GM19455 (cell line): ENCODE measurements at regions not wholly inside any gene's neighbourhood (a gene's known extent, or its start where the extent isn't known, plus 50 kb on each side); places are given as distances from the start of the nearest gene placed in this dataset.
"Not testable (repeated sequence)": the region's sequence is repeated elsewhere in the genome, so short reads cannot be mapped to it uniquely, and the experiment has no call there.

Experiments
- ATAC-seq: cut with Tn5 transposase; IDR thresholded peaks from one replicate; pipeline ENCODE4 v1.9.1; 2021; ENCODE audit not compliant: unreplicated experiment

DNA sequence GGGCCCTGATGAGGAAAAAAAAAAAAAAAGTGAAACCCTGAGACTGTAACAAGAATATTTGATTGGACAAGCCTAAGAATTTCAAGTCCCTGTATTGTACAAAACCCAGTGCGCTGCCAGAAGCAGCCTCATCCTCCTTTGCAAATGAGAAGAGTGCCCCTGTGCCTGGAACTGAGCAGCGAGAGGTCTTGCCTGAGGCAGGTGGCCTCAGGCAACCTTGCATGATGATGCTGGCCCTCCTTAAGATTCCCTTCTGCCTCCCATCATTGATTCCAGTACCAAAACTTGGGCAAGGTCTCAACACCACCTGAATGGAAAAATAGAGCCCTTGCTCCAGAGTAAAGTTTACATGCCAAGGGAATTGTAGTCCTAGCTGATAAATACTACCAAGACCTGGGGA is 129.6 kb upstream of the RAB4A start:
- no peak for ATAC-seq

DNA sequence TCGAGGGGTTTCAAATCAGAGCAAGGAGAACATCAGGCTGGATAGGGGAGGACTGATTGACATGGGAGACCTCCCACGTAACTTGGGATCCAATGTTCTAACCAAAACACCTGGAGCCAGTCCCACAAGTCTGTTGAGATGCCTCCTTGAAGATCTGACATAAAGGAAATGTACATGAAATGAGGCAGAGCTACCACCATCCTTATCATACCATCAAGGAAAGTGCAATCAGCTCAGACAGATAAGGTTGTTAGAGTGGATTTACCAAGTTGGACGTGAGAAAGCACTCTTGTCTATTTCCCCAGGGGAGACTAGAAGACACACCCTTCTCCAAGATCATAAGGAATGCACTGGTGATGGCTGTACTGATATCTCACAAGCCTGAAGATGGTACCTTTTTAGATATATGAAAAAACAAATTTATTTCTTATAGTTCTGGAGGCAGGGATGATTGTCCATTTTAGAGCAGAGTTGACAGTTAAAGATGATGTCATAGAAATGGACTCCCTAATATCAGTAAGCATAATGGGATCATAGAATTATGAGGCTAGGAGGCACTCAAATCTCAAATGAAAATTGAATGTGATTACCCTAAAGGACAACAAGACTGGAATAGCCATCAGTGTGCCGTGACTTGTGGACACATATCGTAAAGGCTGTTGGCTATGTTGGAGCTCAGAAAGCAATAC is 129.1 kb upstream of the RAB4A start:
- no peak for ATAC-seq

DNA sequence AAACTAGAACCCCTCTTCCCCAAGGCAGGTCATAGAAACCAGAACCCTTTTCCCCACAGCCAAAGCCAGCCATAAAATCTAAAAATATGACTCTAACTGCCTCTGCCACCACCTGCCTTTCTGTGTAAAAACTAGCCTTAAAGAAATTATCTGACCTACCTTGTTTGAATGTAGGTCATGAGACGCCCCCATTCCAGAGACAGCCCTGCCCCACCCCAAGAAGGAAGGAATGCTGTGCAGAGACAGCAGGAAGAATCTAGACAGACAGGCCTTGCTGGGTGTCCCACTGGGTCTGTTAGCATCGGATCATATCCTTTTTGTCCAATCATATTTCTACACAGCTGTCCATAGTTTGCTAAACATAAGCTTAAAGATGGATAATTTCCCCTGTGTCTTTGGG is 128.4 kb upstream of the RAB4A start:
- no peak for ATAC-seq

DNA sequence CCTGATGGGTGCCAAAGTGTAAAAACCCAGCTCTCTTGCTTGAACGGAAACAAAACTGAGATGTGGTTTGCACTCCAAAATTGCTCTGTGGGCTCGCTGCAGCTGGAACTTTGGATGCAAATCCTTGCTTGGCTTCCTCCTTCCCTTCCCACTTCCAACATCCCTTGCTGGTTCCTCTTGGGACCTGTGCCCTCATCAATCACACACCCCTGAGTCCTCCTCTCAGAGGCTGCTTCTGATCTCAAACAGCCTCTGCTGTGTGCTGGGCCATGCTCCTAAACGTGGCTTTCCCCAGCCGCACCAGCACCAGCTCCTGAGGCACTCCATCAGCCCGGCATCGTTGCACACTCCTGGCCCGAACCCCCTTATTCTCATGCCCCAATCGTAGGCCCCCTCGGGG is 124.3 kb upstream of the RAB4A start:
- ATAC-seq = no peak

DNA sequence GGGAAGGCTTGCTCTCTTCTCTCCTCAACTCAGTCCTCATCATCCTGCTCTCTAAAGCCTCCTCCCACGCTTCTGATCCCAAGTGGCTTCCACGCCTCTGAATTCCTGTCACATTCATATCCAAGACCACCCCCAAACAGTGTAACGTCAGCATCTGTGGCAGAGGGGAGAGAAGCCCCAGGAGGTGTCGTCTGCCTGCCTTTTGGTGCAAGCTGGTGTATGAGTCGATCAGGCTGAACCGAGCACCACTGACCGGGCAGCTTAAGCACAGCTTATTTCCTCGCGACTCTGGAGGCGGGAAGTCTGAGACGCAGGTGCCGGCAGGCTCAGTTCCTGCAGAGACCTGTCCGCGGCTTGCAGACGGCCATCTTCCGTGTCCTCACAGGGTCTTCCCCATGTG is 123.8 kb upstream of the RAB4A start:
- no peak for ATAC-seq

DNA sequence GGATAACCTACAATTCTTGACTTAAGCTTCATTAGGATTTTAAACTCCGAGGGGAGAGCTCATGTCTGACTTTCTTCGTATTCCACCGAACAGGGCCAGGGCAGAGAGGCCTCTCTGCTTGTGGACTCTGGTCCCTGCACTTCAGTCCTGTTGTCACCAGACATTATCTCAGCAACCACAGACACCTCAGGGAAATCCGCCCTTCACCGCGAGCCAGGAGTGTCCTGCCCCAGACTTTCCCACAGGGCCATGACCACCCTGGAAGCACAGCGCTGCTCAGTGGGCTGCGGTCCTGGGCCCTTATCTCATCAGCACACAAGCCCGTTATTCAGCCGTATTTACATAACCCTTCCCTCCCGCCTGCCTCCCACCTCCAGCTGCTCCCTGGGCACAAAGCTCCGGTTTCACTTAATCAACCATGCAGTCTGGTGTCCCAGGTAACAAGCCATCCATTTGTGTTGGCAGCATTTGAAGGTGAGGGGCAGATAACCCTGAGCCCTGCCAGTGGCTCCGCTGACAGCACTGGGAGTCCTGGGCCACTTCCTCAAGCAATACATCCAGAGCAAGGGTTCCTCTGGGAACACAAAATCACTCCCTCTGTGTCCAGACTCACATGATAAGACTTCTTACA is 122.8 kb upstream of the RAB4A start:
- ATAC-seq = no peak

DNA sequence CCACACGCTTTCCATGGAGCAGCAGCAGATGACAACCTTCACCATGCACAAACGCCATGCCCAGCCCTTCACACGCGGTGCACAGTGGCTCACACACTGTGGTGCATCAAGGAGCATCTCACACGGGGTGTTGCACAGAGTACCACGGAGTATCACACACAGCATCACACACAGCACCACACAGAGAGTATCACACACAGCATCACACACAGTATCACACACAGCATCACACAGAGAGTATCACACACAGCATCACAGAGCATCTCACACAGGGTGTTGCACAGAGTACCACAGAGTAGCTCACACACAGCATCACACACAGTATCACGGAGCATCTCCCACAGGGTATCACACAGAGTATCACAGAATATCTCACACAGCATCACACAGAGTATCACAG is 122.2 kb upstream of the RAB4A start:
- no peak for ATAC-seq

DNA sequence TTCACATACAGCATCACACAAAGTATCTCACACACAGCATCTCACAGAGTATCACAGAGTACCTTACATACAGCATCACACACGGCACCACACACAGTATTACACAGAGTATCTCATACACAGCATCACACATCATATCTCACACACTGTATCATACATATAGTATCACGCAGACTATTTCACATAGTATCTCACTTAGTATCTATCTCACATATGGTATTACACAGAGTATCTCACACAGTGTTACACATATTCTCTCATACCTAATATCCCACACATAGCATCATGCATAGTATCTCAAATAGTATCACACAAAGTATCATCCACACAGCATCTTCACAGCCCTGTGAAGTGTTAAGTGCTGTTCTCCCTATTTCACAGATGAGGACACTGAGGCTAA is 121.5 kb upstream of the RAB4A start:
- no peak for ATAC-seq

DNA sequence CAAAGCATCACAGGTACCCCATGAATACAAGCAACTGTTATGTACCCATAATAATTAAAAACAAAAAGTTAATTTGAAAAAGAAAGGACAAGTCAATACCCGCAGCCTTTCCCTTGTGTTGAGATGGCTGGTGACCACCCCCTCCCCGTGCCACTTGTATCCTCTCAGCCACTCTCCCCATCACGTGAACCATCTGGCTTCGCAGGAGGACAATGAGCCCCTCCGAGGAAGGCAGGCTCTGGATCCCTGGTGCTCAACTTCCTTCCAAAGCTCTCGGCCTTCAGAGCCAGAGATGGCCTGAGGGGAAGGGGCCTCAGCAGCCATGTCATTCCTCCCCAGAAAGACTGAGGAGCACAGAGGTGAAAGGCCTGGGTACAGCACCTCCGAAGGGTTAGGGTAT is 120.4 kb upstream of the RAB4A start:
- ATAC-seq = no peak

DNA sequence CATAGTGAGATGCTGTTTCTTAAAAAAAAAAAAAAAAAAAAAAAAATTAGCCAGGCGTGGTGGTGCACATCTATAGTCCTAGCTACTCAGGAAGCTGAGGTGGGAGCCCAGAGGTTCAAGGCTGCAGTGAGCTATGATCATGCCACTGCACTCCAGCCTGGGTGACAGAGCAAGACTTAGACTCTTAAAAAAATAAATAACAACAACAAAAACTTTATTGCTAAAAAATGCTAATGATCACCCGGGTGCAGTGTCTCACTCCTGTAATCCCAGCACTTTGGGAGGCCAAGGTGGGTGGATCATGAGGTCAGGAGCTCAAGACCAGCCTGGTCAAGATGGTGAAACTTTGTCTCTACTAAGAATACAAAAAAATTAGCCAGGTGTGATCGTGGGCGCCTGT is 119.5 kb upstream of the RAB4A start:
- not testable (repeated sequence) for ATAC-seq

DNA sequence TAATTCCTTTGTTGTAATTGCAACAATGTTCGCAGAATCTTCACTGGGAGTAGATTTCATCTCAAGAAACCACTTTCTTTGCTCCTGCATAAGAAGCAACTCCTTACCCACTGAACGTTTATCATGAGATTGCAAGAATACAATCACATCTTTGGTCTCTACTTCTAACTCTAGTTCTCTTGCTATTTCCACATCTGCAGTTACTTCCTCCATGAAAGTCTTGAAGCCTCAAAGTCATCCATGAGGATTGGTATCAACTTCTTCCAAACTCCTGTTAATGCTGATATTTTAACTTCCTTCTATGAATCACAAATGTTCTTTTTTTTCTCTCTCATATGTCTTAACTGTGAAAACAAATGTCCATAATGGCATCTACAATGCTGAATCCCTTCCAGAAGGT is 118.6 kb upstream of the RAB4A start:
- ATAC-seq = no peak

DNA sequence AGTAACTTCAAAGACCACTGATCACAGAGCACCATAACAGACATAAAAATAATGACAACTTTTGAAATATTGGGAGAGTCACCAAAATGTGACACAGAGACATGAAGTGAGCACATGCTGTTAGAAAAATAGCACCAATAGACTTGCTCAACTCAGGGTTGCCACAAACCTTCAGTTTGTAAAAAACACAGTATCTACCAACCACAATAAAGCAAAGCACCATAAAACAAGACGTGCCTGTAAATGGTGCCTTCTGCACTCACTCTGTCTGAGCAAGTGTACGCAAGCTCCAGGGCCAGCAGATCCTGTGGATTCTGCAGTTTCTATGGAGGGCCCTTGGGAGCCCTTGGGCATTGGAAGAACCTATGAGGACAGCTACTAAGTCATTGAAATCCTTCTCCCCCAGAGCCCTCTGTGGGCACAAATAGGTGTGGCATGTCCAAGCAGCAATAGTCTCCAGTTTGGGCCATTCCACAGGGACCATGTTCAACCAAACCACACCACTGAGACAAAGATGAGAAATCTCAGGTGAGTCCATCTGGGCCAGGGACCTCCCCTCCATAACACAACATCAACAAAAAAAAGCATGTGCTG is 116.9 kb upstream of the RAB4A start:
- no peak for ATAC-seq

DNA sequence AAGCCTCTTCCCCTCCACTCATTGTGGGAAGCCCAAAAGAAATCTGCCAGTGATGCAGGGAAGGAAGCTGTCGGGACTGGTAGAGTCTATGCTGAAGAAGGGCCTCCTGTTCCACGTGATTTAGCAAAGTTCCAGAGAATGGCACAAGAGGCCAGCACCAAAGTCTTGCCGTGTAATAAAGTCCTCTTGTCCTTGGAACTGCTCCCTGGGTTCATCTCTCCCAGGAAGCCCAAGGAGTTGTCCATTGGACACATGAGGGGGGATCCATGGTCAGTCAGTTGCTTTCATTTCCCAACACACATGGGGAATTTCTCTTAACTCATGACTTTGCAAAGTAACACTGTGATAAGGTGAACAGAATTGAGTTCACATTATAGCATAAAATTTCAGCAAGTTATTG is 116.1 kb upstream of the RAB4A start:
- ATAC-seq = no peak

DNA sequence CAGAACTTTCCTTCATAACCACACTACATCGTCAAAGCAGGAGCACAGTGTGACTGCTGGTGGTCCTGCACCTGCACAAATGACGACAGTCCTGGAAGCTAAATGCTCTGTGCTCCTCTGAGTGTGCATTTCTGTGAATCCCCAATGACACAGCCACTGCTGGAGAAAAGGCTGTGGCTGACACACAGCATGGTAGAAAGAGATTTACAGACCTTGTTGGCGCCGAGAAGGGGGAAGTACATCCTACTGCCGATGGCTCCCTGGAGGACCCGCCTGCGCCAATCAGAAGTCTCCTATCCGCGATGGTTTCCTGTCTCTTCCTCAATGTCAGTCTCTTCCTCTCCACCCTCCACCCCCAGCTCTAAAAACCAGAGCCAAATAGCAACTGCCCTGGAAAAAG is 115.4 kb upstream of the RAB4A start:
- ATAC-seq = no peak

DNA sequence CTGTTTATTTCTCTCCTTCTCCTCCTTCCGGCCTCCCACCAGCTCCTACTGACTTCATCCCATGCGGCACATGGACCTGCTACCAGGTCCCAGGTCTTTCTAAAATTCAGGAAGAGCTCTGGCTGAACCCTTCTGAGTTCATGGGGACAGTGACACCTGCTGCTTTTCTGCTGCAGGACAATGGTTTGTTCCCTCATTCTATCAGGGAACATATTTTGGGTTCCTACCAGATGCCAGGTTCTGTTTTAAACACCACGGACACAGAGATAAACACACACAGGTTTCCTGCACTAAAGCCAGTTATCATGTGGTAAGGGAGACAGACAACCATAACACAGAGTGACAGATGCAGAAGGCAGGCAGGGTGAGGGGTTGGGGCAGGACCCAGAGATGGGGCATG is 114.0 kb upstream of the RAB4A start:
- no peak for ATAC-seq

DNA sequence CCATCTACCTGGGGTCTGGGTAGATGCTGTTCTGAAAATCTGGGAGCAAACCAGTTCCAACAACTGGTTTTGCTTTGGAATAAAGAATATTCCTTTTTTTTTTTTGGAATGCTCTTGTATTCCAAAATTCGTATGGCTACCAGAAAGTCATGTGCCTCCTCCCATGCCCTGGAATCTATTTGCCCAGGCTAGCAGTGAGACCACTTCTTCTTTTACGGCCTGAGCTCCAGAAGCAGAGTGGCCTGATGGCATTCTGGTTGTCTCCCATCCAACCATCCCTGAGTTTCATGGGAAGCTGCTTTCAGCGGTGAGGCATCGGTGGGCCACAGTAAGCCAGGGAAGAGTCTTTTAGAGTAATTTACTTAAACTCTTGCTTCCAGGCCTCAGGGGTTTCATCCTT is 113.4 kb upstream of the RAB4A start:
- ATAC-seq = no peak

DNA sequence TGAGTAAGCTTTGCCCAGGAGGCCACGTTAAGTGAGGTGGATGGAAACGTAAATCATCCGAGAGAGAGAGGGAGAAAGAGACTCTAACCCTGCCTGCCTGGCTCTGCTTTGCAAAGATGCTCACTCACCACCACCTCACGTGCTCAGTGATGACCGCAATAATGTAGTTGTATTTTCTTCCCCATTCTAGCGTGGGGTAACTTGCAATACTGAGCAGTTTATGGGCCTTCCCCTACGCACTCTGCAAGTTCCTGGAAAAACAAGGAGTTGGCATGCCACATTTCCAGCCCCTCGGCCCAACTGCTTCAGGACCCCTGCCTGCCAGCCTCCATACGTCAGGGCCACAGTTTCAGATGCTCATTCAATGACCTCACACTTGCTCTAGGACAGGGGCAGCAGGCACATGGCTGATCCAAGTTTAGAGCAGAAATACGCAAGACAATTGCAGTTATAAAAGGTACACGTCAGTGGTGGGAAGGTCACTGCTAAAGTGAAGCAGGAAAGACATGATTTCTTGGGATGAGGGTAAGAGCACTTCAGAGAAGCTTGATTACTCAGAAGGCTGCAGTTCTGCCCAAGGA is 112.5 kb upstream of the RAB4A start:
- no peak for ATAC-seq

DNA sequence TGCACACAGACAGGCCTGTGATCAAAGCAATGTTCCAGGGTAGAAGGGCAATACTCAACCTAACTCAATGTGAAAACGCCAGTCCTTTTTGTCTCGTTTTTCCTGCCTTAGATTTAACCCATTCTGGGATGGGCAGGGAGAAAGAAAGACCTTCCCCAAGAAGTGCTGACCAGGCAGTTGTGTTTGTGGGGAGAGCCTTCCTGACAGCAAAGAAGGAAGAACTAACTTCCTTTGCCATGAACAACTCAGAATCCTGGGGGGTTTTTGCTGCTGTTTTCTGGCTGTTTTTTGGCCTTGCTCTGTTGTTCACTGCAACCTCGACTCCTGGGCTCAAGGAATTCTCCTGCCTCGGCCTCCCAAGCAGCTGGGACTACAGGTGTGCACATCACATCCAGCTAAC is 112.0 kb upstream of the RAB4A start:
- ATAC-seq = no peak

DNA sequence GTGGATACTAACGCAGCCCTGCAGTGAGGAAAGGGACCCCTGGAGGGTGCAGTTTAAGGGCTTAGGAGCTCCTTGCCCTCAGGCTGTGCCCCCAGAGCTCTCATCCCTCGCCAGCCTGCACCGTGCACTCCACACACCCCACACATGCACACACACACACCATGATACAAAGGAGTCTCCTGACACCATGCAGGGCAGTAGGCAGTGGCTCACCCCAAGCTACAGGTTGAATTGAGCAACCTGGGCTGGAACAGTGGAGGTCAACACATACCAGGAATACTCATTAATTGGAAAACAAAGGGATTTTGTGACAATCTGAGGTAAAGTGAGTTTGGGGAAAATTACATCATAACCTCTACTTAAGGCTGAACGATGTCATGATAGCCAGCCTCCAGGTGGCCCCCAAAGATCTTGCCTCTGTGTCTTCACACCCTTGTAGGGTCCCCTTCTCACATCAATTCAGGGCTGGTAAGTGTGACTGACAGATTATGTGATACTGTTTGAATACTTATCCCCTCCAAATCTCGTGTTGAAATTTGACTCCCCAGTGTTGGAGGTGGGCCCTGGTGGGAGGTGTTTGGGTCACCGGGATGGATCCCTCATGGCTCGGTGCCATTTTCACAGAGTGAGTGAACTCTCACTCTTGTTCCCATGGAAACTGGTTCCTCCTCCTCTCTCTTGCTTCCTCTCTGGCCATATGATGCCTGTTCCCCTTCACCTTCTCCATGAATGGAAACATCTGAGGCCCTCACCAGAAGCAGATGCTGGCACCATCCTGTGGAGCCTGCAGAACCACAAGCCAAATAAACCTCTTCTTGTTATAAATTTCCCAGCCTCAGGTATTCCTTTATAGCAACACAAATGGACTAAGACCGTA is 111.0 kb upstream of the RAB4A start:
- ATAC-seq = no peak

DNA sequence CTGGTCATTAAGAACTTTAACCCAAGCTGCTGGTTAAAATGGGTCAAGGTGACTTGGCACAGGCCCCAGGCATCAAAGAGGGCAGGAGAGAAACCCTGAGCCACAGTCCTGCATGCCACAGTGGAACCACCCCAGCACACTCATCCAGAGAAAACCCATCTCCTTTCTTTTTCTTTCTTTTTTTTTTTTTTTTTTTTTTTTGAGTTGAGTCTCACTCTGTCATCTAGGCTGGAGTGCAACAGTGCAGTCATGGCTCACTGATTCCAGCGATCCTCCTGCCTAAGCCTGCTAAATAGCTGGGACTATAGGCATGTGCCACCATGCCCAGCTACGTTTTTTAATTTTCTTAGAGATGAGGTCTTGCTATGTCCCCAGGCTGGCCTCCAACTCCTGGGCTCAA is 109.2 kb upstream of the RAB4A start:
- no peak for ATAC-seq

DNA sequence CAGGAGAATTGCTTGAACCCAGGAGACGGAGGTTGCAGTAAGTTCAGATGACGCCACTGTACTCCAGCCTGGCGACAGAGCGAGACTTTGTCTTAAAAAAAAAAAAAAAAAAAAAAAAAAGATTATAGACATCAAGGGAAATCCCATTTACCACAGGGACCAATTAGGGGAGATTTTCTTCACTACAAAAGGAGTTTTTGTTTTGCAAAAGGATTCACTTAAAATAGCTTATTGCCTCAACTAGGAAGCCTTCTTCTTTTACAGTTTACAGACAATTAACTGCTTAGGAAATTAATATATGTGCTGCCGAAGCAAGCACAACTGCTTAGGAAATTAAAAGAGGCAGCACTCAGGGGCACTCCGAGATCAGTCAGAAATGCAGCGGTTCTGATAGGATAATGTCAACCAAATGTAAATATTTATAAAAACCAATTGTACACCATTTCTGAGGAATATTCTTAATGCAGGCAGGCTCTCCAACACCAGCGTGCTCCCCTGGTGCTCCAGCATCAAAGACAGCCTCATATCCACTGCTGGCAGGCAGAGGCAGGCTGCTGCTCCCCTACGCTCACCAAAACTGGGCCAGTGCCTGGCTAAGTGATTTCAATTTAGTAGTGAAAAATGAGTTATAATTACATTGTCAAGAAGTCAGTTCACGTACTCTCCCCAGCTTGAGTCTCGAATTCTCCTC is 107.9 kb upstream of the RAB4A start:
- ATAC-seq = no peak
